ENCODE measurements at regions not wholly inside any gene's neighbourhood (a gene's known extent, or its start where the extent isn't known, plus 50 kb on each side); places are given as distances from the start of the nearest gene placed in this dataset.
"Not testable (repeated sequence)": the region's sequence is repeated elsewhere in the genome, so short reads cannot be mapped to it uniquely, and the experiment has no call there.

DNA sequence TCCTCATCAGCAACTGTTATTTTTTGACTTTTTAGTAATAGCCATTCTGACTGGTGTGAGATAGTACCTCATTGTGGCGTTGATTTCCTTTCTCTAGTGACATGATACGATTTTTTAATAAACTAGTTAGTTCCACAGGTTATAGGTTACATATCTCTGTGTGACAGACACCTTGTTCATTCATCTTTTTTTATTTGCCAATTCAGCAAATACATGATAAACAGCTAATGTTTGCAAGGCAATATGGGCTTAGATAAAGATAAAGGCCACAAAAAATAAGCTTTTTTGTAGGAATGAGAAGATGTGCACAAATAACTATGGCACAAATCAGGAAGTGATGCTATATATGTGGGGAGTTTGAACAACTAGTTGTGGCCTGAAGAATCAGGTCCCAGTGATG, 366.8 kb downstream of the HLX start:
- intact Hi-C loops (cut with micrococcal nuclease): no loop called here

- intact Hi-C loops (cut with micrococcal nuclease): no loop called here
Measured at GRCh38 chr1:221246628-221247415, 367.6 kb downstream of the HLX start.

DNA sequence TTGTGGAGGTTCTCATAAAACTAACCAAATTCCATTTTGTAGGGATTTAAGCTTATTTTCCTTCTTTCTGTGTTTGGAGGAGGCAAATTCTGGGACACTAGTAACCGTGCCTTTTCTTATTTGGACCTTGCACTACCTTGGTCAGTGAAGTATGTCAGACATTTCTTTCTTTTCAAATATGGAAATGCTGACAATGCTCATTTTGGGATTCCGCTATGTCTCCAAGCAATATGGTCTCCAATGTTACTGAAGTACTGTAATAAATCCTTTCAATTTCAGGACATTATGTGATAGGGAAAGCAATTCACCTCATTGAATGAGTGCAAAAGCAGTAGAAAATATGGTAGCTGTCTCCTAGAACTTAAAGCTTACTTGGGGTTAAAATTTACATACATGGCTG, 372.3 kb downstream of the HLX start:
- intact Hi-C loops (cut with micrococcal nuclease): no loop called here

DNA sequence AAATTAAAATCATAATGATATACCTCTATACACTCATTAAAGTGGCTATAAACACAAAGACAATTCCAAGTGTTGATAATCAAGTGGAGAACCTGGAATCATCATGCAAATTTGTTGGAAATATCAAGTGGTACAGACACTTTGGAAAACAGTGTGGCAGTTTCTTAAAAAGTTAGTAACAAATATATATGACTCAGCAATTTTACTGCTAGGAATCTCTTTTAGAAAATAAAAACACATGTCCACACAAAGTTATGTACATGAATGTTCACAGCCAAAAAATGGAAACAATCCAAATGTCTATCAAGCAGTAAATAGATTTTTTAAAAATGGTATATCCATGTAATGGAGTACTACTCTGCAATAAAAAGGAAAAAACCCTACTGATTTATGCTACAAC, 375.6 kb downstream of the HLX start:
- intact Hi-C loops (cut with micrococcal nuclease): no loop called here

DNA sequence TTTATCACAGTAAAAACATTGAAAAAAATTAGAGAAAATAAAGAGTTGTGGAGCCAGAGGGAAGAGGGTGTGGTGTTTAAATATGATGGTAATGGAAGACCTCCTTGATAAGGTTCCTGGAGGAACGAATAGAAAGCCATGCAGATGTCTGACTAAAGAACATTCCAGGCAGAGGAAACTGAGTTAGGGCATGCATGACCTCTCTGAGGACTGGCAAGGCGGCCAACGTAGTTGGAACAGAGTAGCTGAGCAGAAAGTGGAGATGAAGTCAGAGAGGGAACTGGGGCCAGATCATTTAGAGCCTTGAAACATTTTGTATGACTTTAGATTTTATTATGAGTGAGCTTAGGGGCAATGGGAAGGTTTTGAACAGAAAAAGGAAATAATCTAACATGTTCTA, 377.5 kb downstream of the HLX start:
- intact Hi-C loops (cut with micrococcal nuclease): no loop called here

GRCh38 chr1:221257548-221257947, 378.3 kb downstream of the HLX start:
- intact Hi-C loops (cut with micrococcal nuclease): not testable (repeated sequence)

DNA sequence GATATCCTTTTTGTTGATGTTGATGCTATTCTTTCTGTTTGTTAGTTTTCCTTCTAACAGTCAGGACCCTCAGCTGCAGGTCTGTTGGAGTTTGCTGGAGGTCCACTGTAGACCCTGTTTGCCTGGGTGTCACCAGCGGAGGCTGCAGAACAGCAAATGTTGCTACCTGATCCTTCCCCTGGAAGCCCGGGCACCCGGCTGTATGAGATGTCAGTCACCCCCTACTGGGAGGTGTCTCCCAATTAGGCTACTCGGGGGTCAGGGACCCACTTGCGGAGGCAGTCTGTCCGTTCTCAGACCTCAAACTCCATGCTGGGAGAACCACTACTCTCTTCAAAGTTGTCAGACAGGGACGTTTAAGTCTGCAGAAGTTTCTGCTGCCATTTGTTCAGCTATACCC, 383.4 kb downstream of the HLX start:
- intact Hi-C loops (cut with micrococcal nuclease): loop anchor here (1.0 to 10.0 kb wide), 2 partner anchors 173 to 482 kb away; partner anchors contain the start of gene DUSP10

- intact Hi-C loops (cut with micrococcal nuclease): loop anchor here (1.0 to 10.0 kb wide), 3 partner anchors 171 to 1191 kb away; partner anchors contain the start of gene DUSP10
Measured at GRCh38 chr1:221263831-221264767, 384.9 kb downstream of the HLX start.

GRCh38 chr1:221264848-221265247, 385.6 kb downstream of the HLX start:
- intact Hi-C loops (cut with micrococcal nuclease): loop anchor here (1.0 to 10.0 kb wide), 2 partner anchors 480 to 1190 kb away; partner anchors contain the start of gene DUSP10

DNA sequence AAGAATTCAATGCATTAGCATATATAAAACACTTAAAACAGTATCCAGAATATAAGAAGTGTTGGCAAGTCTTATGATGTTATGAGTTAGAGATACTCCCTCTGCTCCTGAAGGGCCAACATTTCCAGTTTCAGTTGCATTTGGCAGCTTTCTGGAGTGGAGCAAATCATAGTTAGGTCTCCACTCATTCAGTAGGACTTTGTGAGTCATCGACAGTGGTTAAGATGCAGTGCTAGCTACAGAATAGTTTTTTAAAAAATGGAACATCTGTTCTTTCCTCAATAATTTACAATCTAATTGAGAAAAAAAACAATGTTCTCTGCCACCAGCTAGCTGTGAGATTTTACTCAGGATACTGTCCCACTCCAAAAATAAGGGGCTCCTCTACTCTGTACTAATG, 389.1 kb downstream of the HLX start:
- intact Hi-C loops (cut with micrococcal nuclease): loop anchor here (10.0 kb wide), 1 partner anchor 477 kb away; the partner anchor contains the start of gene DUSP10

DNA sequence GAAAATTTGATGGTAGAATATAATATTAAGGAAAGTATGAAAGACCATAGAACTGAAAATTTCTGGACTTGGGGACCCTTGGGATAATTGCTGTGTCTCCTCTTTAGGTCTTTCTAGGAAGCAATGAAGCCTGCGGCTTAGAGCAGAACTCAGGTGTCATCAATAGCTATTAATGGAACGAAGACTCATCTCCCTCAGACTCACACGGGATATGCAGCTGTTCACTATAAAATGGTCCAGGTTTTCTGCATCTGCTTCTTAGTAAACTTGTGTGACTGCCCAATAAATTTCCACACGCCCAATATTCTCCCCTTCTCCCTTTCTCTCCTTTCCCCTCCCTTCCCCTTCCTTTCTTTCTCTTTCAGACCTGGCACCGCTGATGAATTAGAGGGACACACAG, 392.5 kb downstream of the HLX start:
- intact Hi-C loops (cut with micrococcal nuclease): no loop called here

- intact Hi-C loops (cut with micrococcal nuclease): no loop called here
Measured at GRCh38 chr1:221272940-221273339, 393.7 kb downstream of the HLX start.

DNA sequence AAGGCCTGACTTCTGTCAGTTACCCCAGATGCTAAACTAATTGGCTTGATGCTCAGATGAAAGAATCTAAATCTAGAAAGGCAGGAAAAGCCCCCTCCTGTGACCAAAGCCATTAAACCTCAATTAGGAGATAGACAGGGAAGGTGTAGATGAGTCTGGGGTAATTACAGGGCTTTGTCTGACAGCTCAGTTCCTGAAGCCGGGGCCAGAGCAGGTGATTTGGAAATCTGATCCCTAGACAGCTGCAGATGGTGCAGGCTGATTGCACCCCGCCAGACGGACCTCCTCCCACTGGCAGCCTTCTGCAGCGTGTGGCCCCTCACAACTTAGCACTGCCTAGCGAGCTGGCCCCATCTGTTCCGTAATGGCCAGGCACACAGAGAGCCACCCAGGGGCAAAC, 395.1 kb downstream of the HLX start:
- intact Hi-C loops (cut with micrococcal nuclease): no loop called here

DNA sequence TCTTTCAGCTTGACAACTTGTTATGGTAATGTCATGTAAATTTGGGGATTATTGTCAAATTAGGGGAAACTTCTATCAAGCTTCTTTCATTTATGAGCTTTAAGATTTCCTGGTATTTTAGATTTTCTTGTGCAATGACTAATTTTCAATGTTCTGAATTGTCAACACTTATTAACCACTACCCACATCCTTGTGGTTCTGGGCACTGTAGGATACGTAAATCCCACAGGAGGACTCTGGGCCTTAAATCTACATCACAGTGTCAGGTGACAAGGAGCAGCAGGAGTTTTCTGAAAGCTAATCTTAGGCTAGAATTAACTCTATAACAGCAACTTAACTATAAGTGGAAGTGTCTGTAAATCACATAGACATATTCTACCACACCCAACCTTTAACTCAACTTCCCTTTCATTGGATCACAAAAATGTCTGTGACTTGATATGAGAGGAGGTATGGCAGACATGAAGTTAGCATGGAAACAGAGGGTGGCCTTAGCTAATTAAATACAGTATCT, 397.7 kb downstream of the HLX start:
- intact Hi-C loops (cut with micrococcal nuclease): no loop called here

DNA sequence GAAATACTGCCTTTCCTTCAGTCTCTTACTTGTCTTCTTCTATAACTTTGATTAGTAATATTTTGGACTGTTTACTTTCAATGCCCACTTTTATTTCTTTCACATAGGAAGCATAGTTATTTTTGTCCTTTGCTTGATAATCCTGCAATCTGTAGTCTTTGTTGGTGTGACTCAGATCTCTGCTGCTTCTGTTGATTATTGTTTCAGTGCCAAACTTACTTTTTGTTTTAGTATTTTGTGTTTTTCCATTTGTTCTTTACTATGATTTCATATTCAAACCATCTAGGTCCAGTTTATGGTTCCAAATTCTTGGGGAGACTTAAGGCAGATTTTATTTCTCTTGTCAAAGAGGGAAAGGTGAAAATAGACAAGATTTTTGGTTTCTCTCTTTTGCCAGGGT, 399.9 kb downstream of the HLX start:
- intact Hi-C loops (cut with micrococcal nuclease): no loop called here

GRCh38 chr1:221283532-221283931, 404.3 kb downstream of the HLX start:
- intact Hi-C loops (cut with micrococcal nuclease): no loop called here

GRCh38 chr1:221284028-221284427, 404.8 kb downstream of the HLX start:
- intact Hi-C loops (cut with micrococcal nuclease): no loop called here

- intact Hi-C loops (cut with micrococcal nuclease): not testable (repeated sequence)
Measured at GRCh38 chr1:221284991-221285390, 405.7 kb downstream of the HLX start.

GRCh38 chr1:221285458-221286210, 406.4 kb downstream of the HLX start:
- intact Hi-C loops (cut with micrococcal nuclease): not testable (repeated sequence)

GRCh38 chr1:221286399-221286798, 407.2 kb downstream of the HLX start:
- intact Hi-C loops (cut with micrococcal nuclease): no loop called here

DNA sequence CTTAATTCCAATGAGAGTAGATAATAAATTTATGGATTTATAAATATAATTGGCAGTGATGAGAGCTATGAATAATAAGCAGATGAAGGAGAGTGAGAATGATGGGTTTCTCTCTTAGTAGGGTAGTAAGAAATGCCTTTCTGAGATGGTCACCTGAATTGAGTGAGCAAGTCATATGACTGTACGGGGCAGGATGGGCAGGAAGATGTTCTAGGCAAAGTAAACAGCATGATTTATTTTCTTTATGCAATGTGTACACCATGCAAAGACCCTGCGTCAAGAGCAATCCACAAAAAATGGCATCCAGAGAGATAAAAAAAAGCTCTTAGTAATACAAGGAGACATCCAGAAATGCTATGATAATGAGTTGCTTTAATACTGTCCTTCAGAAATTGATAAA, 409.9 kb downstream of the HLX start:
- intact Hi-C loops (cut with micrococcal nuclease): no loop called here
